Epithelial cell of proximal tubule (primary cell): ENCODE measurements at regions not wholly inside any gene's neighbourhood (a gene's known extent, or its start where the extent isn't known, plus 50 kb on each side); places are given as distances from the start of the nearest gene placed in this dataset.

Source experiments
- DNase-seq: peaks from one replicate; pipeline ENCODE4 v3.0.0-alpha.2; 2011; ENCODE audit warnings: low read depth
- H3K4me3 ChIP-seq: 2 replicates; pipeline ENCODE4 v1.5.1; 2011; ENCODE audit warnings: low read depth, mild to moderate bottlenecking, low read length
- TF ChIP-seq, protein P1 (sequence below): conservative IDR thresholded peaks from 2 replicates; pipeline ENCODE4 v1.5.1; 2012; ENCODE audit warnings: low read depth, mild to moderate bottlenecking, low read length

DNA sequence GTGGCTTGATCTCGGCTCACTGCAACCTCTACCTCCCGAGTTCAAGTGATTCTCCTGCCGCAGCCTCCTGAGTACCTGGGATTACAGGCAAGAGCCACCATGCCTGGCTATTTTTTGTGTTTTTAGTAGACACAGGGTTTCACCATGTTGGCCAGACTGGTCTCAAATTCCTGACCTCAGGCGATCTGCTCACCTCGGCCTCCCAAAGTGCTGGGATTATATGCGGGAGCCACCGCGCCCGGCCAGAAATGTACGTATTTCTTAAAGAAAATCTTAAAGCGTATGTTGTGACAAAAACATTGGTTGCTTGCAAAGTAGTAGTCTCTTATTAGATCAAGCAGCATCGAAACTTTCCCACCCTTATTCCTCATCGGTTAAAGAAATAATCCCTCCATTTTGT is 748.9 kb upstream of the NR2F2 start:
- TF ChIP-seq, protein P1, sequence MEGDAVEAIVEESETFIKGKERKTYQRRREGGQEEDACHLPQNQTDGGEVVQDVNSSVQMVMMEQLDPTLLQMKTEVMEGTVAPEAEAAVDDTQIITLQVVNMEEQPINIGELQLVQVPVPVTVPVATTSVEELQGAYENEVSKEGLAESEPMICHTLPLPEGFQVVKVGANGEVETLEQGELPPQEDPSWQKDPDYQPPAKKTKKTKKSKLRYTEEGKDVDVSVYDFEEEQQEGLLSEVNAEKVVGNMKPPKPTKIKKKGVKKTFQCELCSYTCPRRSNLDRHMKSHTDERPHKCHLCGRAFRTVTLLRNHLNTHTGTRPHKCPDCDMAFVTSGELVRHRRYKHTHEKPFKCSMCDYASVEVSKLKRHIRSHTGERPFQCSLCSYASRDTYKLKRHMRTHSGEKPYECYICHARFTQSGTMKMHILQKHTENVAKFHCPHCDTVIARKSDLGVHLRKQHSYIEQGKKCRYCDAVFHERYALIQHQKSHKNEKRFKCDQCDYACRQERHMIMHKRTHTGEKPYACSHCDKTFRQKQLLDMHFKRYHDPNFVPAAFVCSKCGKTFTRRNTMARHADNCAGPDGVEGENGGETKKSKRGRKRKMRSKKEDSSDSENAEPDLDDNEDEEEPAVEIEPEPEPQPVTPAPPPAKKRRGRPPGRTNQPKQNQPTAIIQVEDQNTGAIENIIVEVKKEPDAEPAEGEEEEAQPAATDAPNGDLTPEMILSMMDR: no peak
- no peak for DNase-seq
- no peak overlapping the region for H3K4me3 ChIP-seq

DNA sequence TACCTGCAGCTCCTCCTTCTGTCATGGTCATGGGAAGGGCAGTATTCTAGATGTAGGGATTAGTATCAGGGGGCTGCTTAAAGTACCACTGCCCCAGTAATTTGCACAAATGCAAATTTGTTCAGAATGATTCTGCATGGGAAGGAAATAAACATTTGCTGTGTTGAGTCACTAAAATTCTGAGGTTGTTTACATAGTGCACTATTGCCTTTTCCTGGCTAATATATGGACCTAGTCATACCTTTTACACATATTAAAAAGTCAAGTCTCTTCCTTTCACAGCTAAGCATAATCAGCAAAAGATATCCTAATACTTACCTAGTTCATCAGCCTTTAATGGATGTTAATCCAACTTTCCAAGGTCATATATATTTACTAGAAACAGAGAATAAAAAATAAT is 746.4 kb upstream of the NR2F2 start:
- TF ChIP-seq, protein P1: no peak
- no peak overlapping the region for H3K4me3 ChIP-seq
- no peak for DNase-seq

DNA sequence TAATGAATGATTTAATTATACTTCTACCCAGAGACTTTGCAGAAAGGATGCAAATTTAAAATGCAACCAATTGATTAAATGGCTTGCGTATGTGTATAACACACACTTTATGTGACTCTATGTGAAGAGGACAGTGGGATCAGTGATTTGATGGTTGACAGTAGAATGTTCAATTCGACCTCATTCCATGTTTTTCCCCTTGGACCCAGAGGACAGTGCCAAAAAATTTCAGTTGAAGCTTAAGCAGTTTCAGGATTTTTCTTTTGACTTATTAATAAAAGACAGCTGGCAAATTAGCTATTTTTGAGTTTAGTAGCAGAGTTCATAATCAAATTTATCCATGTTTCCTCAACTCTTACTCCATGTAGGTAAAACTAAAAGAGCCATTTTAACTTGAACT is 742.4 kb upstream of the NR2F2 start:
- H3K4me3 ChIP-seq: no peak overlapping the region
- DNase-seq: no peak
- TF ChIP-seq, protein P1: no peak

DNA sequence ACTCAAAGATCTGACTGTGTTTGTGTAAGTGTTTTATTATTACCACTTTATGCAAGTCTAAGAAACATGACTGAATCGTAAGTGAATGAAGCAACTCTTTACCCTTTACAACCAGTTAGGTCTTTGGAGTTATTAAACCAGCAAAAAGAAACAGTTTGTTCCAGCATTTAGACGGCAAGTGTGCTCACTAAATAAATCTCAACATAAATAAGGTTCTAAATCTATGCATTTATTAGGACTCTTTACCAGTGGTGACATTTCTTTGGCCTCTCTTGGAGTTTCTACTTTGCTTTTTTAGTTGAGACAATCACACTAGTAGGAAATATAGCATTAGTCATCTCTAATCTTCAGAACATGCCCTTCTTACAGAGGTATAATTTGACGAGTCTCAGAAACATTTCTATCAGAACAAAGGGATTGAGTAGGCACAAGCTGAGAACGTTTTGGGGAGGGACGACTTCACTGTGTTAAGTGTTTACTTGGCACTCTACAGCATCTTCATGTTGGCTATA is 739.9 kb upstream of the NR2F2 start:
- H3K4me3 ChIP-seq: no peak overlapping the region
- DNase-seq: no peak
- TF ChIP-seq, protein P1: no peak

DNA sequence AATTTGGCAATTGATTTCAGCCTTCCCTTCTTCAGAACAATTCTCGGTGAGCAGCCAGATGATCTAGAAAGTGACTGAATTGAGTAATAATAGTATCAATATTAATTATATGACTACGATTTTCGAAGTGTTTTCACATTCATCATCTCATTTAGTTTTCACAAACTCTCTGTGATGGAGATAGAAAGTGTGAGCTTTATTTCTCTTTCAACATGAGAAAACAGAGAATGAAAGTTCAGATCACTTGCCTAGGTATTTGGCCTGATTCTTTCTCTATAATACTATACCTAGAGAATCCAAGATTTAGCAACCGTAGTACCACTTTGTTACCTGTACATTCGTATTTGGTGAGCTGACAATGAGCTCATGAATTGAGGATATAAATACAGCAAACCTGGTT is 739.2 kb upstream of the NR2F2 start:
- TF ChIP-seq, protein P1: no peak
- H3K4me3 ChIP-seq: no peak overlapping the region
- DNase-seq: no peak

DNA sequence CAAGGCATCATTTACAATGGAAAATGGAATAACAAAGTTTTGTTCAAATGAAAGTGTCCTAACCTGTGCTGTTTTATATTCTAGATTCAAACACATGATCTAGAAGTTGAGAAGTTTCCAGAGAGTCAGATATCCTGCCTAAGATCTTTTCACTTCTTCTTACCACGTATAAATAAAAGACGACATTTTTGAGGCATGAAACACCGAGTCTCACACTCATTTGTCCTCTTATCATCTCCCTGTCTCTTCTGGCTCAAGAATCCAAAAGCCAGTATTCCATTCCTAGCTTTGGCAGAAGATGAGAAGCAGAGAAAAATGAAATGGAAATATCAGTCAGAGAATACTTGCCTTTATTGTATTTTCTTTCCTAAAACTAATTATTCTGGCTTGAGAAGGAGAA is 738.6 kb upstream of the NR2F2 start:
- no peak for DNase-seq
- TF ChIP-seq, protein P1: no peak
- no peak overlapping the region for H3K4me3 ChIP-seq

DNA sequence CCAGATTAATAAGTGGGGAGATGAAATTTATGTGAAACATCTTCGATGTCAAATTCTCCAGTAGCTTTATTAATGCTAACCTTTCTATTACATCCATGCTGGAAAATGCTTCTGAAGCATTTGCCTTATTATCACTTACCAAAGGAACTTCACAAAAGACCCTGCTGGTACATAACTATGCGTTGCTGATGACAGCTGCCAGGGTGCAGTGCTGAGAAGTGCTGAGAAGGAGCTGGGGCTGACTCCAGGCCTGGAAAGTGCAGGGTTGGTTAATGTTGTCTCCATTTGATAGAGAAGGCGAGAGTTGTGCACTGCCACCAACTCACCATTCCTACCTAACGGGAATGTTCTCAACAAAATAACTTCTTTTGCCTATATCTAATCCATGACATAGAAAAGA is 736.0 kb upstream of the NR2F2 start:
- TF ChIP-seq, protein P1: no peak
- DNase-seq: no peak

More for the DNA sequence above, 736.0 kb upstream of the NR2F2 start:
- no peak overlapping the region for H3K4me3 ChIP-seq
